ENCODE measurements at regions not wholly inside any gene's neighbourhood (a gene's known extent, or its start where the extent isn't known, plus 50 kb on each side); places are given as distances from the start of the nearest gene placed in this dataset.

- no peak for DNase-seq
Measured at GRCh38 chr6:142683714-142684141, 261.2 kb downstream of the HIVEP2 start.

DNA sequence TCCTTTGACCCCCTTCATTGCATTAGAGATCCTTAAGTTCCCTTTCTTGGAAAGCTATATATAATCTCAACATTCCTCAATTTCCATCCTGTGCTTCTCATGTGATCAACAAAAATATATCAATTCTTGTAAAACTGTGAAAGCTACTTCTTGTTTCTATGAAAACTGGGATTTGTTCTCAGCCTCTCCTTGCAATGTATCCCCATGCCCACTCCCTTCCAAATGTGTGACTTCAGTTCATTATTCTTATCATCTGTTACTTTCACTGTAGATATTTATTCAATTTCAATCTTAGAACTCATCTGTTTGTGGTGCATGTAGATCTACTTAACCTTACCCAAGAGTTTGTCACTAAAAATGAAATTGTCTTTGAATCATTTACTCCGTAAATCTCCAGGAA lies 260.6 kb downstream of the HIVEP2 start:
- no peak for DNase-seq

DNA sequence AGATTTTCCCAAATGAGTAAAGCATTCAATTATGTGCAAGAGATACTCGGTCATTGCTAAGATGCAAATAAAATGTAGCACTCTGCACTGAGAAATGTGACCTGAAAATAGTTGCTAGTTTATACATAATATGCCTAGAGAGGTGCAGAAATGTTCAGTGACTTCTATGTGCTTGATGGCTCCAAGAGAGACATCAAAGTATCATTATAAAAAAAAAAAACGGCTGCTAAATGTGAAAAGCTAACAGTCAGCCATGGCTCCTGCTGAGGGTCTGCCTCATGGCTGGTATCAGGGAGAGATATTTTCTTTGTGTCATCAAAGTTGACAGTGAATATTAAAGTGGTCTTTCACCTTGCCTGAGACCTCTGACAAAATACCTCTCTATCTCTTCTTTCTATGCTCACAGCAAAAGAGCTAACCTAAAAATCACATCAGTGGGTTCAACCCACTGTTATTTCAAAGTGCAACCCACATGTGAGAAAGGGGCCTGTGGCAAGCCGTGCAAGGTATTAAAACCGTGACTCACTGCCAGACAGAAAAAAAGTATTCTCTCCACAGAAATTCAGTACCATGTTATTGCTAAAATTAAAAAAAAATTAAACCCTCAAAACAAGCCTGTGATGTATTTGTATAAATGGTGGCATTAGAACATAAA lies 259.0 kb downstream of the HIVEP2 start:
- DNase-seq = no peak

DNA sequence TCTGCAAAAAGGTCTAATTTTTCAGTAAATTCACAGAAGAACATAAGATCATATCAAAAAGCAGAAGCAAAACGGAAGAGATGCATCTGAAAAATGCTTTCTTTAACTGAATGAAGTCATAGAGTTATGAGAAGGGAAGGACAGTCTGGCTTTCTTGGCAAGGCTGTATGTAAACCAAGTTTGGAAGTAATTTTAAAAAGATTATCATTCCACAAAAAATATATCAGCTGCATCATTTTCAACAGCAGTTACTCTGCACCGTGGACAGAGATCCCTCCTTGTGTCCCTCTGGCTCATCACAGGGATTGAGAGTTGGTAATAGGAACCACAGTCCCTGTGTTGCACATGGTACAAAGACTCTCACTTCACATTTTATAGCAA lies 258.5 kb downstream of the HIVEP2 start:
- no peak for DNase-seq

GRCh38 chr6:142692942-142693341 lies 252.0 kb downstream of the HIVEP2 start:
- peak in 12 of 14 donors; percentile 9 to 60 (median 39) for DNase-seq

DNA sequence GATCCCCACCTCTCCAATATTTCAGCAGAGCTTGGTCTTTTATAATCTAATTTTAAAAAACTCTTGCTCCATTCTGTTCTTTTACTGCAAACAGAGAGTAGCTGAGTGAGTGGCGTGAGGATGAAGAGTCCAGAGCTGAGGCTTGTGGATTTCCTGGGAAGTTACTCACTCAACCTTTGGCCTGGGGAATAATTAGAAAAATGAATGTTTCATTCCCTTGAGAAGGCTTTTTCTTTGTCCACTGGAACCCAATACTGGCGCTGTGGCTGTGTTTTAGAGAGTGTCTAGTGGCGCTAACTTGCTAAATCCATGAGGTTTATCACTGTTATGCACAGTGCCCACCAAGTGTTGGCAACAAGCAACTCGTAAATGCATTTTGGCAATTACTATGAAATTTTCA lies 251.5 kb downstream of the HIVEP2 start:
- no peak for DNase-seq

GRCh38 chr6:142694054-142694453 lies 250.9 kb downstream of the HIVEP2 start:
- no peak for DNase-seq

GRCh38 chr6:142695016-142695415 lies 250.0 kb downstream of the HIVEP2 start:
- peak in 2 of 14 donors; percentile 9 to 10 for DNase-seq

DNA sequence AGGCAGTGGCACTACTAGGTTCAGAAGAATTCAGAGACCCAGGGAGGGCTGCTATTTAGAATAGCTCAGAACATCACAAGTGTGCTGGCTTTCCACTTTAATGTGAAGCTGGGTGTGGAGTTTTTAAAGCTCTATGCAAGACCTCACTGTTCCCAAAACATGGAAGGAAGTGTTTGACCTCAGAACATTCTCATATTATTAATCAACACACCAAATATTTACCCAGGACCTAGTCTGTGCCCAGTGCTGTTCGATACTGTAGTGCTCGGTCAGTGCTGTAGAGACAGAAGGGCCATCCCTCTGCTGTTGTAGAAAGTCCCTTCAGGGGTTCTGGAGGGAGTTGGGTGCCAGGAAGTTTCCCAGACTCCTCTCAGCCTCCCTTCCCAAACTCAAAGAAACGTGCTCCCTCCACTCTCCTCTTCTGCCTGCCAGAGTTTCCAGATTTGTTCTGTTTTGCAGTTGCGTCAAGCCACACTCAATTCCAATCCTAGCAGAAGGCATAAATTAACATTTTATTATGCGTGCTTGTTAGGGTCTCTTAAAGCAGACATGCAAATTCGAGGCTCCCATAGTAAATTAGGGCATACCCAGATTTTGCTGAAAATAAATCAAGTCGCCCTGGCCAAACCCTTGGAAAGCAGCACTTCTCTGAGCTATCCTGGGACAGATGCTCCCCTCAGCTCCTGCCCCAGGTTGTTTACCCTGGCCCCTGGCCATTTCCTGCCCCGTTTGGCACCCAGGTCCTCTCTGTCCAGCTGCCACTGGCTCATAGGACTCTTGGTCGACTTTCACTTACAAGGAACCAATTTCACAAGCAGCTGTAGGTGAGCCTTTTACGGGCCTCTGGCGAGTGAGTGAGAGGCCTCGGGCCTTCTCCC lies 248.6 kb downstream of the HIVEP2 start:
- no peak for DNase-seq

DNA sequence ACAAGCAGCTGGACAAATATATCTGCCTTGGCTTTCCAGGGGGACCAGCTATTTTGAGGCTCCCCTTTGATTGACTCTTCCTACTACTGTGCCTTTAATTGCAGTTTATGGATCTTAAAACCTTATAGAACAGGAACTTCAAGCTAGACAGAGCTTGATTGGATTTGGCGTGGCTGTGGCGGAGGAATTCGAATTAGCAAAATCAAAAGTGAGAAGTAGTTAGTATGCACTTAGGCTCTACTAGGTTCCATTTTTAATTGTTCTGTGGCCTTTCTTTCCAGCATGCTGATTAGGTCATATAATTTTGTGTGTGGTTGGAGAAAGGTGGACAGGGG lies 248.0 kb downstream of the HIVEP2 start:
- no peak for DNase-seq

DNA sequence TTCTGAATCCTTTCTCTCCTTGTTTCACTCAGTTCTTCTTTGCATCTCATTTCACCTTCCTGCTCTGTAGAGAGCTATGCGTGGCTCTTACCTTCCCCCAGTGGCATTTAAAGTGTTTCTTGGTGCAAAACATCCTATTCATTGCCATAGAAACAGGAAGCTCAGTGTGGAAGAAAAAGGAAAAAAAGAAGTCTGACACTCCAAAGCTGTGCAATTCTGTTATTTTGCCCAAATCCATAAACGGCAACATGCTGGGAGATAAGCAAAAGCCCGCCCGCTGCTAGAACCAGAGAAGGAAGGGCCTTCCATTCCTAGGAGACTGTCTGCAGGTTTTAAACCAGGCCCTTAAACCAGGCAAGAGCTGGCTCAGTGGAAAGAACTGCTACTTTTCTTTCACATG lies 247.1 kb downstream of the HIVEP2 start:
- no peak for DNase-seq

GRCh38 chr6:142698751-142699150 lies 246.2 kb downstream of the HIVEP2 start:
- DNase-seq = no peak

DNA sequence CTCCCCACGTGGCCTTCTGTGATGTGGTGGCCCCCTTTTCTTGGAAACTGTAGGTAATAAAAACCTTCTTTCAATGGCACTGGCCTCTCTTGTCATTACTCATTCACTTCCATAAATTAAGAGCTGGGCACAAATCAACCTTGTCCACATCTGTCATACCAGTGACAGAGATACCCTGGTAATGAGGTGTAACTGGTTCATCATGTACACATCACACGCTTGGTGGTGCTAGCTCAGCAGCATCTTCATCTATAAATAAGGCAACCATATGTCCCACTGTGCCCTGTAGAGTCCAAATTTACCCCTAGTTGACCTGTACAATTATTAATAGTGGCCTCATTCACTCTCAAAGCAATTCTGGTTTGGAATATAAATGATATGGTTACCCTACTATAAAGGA lies 245.6 kb downstream of the HIVEP2 start:
- DNase-seq = no peak

DNA sequence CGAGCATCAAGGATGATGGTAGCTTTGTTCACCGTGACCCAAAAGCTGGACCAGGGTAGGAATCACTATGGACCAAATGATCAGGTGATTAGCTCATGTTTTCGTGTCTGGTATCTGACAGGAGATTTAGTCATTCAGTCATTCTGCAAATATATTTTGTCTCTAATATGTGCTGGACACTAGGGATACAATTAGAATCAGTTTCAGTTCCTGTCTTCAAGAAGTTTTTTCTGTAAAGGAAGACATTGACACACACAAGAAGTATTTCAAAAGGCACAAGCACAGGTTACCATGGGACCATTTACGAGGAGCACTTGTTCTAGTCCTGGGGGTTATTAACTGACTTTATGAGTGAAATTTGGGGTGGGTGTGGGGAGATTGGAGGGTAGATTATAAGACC lies 244.9 kb downstream of the HIVEP2 start:
- no peak for DNase-seq

DNA sequence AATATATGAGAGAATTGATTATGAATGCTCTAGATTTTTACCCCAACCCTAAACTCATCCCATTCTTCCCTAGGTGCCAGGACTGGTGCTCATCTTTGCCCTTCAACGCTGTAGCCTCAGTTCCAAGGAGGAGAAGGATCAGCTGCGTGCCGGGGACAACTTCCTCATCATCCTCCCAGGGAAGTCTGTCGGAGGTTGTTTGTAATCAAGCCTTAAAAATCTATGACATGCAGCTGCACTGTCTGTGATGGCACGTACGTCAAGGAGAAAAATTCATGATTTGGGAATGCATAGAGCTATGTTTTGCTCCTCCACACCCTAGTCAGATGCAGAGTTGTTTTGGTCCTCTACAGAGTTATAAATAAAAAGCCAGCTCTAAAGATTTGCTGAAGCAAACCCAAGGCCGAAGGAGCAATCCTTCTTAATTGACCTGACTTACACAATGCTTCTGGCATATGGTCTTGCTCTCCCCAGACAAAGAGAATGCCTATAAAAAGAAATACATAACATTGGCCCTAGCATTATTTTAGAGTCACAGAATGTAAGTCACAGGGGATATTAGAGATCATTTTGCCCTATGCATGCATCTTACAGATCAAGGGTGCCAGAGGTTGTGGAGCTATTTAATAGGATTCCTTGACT lies 244.2 kb downstream of the HIVEP2 start:
- no peak for DNase-seq

Measured in C1 segment of cervical spinal cord (tissue), 14 donors.